ENCODE measurements at regions not wholly inside any gene's neighbourhood (a gene's known extent, or its start where the extent isn't known, plus 50 kb on each side); places are given as distances from the start of the nearest gene placed in this dataset.
"Not testable (repeated sequence)": the region's sequence is repeated elsewhere in the genome, so short reads cannot be mapped to it uniquely, and the experiment has no call there.

GRCh38 chr17:27944546-27945332, 51.6 kb upstream of the LYRM9 start:
- Mint-ChIP-seq H3K27ac (no peak overlapping the region), H3K36me3 (no peaks in the 10 kb centered on the region), H3K9me3 (no peaks in the 10 kb centered on the region), H3K4me1 (no peaks in the 10 kb centered on the region), H3K27me3 (ENCODE audit: low read depth) (peaks cover 14% of the 10 kb centered on the region), H3K4me3 (no peak overlapping the region)
- DNase-seq (ENCODE audit: low spot score in 2 of 2, unreplicated experiment in 2 of 2), result no peak
- TF ChIP-seq CTCF (IDR thresholded peaks at IDR 0.05; ENCODE audit: unreplicated experiment), result no peak

- DNase-seq (ENCODE audit: low spot score in 2 of 2, unreplicated experiment in 2 of 2), result no peak
- no peak overlapping the region for H3K4me3 Mint-ChIP-seq
- no peaks in the 10 kb centered on the region for H3K36me3 Mint-ChIP-seq
- no peaks in the 10 kb centered on the region for H3K4me1 Mint-ChIP-seq
- no peaks in the 10 kb centered on the region for H3K9me3 Mint-ChIP-seq
- no peak overlapping the region for H3K27ac Mint-ChIP-seq
- peaks cover 9% of the 10 kb centered on the region for H3K27me3 Mint-ChIP-seq (ENCODE audit: low read depth)
- TF ChIP-seq CTCF (IDR thresholded peaks at IDR 0.05; ENCODE audit: unreplicated experiment), result no peak
Measured at GRCh38 chr17:27945333-27945616, 52.1 kb upstream of the LYRM9 start.

GRCh38 chr17:27945953-27946352, 52.8 kb upstream of the LYRM9 start:
- no peak for DNase-seq (ENCODE audit: low spot score in 2 of 2, unreplicated experiment in 2 of 2)
- TF ChIP-seq CTCF (IDR thresholded peaks at IDR 0.05; ENCODE audit: unreplicated experiment), result no peak
- Mint-ChIP-seq H3K36me3 (no peaks in the 10 kb centered on the region), H3K4me3 (no peak overlapping the region), H3K4me1 (no peaks in the 10 kb centered on the region), H3K9me3 (no peaks in the 10 kb centered on the region), H3K27me3 (ENCODE audit: low read depth) (peaks cover 9% of the 10 kb centered on the region), H3K27ac (no peak overlapping the region)

- H3K27me3 Mint-ChIP-seq (ENCODE audit: low read depth), result peaks cover 8% of the 10 kb centered on the region
- H3K27ac Mint-ChIP-seq, result no peak overlapping the region
- no peak for TF ChIP-seq CTCF (IDR thresholded peaks at IDR 0.05; ENCODE audit: unreplicated experiment)
- no peaks in the 10 kb centered on the region for H3K4me1 Mint-ChIP-seq
- H3K4me3 Mint-ChIP-seq, result no peak overlapping the region
- no peaks in the 10 kb centered on the region for H3K36me3 Mint-ChIP-seq
- no peak for DNase-seq (ENCODE audit: low spot score in 2 of 2, unreplicated experiment in 2 of 2)
- H3K9me3 Mint-ChIP-seq, result no peaks in the 10 kb centered on the region
Measured at GRCh38 chr17:27946513-27946912, 53.3 kb upstream of the LYRM9 start.

- peaks cover 8% of the 10 kb centered on the region for H3K27me3 Mint-ChIP-seq (ENCODE audit: low read depth)
- H3K4me1 Mint-ChIP-seq, result no peaks in the 10 kb centered on the region
- no peaks in the 10 kb centered on the region for H3K36me3 Mint-ChIP-seq
- no peak for DNase-seq (ENCODE audit: low spot score in 2 of 2, unreplicated experiment in 2 of 2)
- no peak overlapping the region for H3K27ac Mint-ChIP-seq
- no peaks in the 10 kb centered on the region for H3K9me3 Mint-ChIP-seq
- no peak for TF ChIP-seq CTCF (IDR thresholded peaks at IDR 0.05; ENCODE audit: unreplicated experiment)
- H3K4me3 Mint-ChIP-seq, result no peak overlapping the region
Measured at GRCh38 chr17:27947005-27947406, 53.8 kb upstream of the LYRM9 start.

- no peaks in the 10 kb centered on the region for H3K9me3 Mint-ChIP-seq
- H3K27ac Mint-ChIP-seq, result no peak overlapping the region
- H3K27me3 Mint-ChIP-seq (ENCODE audit: low read depth), result peaks cover 12% of the 10 kb centered on the region
- no peaks in the 10 kb centered on the region for H3K36me3 Mint-ChIP-seq
- peaks cover 1% of the 10 kb centered on the region for H3K4me1 Mint-ChIP-seq
- H3K4me3 Mint-ChIP-seq, result no peak overlapping the region
- TF ChIP-seq CTCF (IDR thresholded peaks at IDR 0.05; ENCODE audit: unreplicated experiment), result no peak
- DNase-seq (ENCODE audit: low spot score in 2 of 2, unreplicated experiment in 2 of 2), result no peak
Measured at GRCh38 chr17:27949304-27949703, 56.1 kb upstream of the LYRM9 start.

- peaks cover 10% of the 10 kb centered on the region for H3K4me1 Mint-ChIP-seq
- not testable (repeated sequence) for H3K27me3 Mint-ChIP-seq (ENCODE audit: low read depth); H3K27ac Mint-ChIP-seq; H3K4me3 Mint-ChIP-seq; H3K9me3 Mint-ChIP-seq; DNase-seq (ENCODE audit: low spot score in 2 of 2, unreplicated experiment in 2 of 2); H3K36me3 Mint-ChIP-seq
Measured at GRCh38 chr17:27950225-27950624, 57.1 kb upstream of the LYRM9 start.
